GM18520 (cell line): ENCODE measurements at regions not wholly inside any gene's neighbourhood (a gene's known extent, or its start where the extent isn't known, plus 50 kb on each side); places are given as distances from the start of the nearest gene placed in this dataset.

Experiments used
- ATAC-seq: cut with Tn5 transposase; IDR thresholded peaks from one replicate; pipeline ENCODE4 v1.9.1; 2021; ENCODE audit not compliant: unreplicated experiment

DNA sequence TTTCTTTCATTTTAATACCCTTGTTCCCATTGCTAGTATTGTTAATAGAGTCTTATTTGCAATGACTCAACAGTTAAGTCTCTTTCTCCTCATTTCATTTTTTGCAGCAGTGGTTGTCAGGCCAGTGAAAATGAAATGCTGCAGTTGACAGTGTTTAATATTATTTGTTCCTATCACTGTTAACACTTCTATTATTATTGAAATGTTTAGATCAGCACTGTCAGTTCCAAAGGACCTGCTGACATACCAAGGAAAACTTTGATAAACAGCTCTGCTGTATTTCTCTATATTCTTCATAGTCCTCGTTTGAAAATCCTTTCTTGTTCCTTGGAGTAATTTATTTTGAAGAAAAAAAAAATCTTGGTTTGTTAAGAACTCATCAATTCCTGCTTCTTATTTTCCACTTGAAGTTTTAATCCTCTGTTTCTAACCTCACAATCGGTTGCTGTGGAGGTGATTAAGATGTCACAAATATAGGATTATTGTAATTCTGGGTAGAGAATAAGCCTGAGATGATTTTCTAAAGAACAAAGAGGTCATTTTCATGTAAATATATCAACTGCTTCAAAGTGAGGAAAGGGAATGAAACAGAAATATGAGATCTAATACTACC is 1065.9 kb upstream of the CITED2 start:
- ATAC-seq, result no peak

DNA sequence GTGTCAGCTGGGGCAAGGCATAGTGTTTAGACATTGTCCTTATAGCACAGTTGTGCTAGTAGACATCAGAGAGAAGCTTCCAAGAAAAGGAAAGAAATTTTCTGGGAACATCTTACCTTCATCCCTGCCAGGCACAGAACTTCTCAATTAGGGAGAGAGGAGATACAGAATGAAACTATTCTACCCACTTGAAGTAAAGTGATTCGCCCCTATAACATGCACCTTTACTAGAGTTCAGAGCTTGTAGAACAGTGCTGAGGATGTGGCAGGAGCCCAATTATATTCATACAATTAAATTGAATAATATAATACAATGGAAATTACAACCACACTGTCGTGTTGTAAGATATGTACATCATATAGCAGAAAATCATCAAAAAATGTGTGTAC is 1063.9 kb upstream of the CITED2 start:
- ATAC-seq, result no peak

- no peak for ATAC-seq
These were observed 1063.3 kb upstream of the CITED2 start for GRCh38 chr6:140437619-140438345.

DNA sequence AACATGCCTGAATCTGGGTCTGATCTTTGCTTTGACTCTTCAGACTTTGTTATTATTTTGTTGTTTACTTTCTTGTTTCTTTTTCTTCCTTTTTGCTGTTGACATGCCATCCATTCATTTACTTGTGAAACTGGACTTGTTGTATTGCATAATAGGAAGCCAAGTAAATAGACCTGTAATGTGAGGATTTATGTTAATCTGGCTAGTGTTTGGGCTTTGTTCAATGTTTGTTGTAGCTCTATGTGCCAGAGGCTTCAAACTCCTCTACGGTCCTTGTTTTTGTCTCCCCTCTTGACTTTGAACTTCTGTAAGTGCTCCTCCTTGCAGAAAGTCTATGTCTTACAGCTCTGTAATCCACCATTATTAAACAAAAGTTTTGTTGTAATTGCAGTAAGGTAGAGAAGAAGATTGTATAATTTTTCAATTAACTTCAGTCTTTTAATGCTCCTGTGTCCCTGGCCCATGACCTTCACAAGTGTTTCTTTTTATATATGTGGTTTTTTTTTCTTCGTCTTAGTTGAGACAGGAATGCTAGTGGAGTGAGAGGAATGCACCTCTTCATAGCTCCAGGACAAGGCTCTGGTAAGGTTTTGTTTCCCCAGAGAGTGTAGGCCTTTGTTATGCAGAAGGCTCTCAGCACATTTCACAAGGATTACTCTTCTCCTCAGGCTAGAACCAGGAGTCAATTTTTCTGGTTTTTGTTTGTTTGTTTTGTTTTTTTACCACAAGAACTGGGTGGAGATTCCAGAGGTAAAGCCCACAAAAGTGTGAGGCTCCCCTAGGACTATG is 1061.8 kb upstream of the CITED2 start:
- no peak for ATAC-seq

GRCh38 chr6:140434761-140435160 is 1060.3 kb upstream of the CITED2 start:
- no peak for ATAC-seq

GRCh38 chr6:140433072-140433471 is 1058.6 kb upstream of the CITED2 start:
- ATAC-seq, result no peak

DNA sequence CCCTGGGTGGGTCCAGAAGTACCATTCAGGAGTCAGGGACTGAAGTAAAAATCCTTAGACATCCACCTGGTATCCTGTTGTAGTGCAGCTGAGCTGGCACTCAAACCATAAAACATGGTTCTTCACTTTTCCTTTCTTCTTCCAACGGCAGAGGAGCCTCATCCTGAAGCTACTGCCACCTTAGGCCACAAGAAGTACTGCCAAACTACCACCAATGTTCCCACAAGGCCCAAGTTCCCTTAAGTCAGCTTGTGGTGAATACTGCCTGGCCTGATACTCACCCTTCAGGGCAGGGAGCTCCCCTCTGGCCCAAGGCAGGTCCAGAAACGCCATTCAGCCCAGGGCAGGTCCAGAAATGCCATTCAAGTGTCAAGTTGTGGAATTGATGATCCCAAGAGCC is 1053.4 kb upstream of the CITED2 start:
- ATAC-seq, result no peak

GRCh38 chr6:140414966-140415620 is 1040.6 kb upstream of the CITED2 start:
- ATAC-seq, result no peak

DNA sequence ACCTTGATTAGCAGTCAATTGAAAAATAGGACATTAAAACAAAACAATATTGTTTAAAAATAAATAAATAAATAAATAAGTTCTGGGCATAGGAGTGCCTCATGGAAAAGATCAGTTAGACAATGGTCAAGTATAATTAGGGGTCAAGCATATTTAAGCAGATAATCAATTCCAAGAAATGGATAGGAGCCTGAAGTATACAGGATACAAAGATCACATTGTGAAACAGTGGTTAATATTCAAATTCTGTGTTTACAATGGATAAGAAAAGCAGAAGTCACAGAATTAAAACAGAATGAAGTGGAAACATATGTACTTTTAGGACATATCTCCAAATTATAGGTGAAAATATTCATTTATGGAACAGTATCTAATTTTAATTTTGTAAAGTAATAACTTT is 1028.6 kb upstream of the CITED2 start:
- no peak for ATAC-seq

DNA sequence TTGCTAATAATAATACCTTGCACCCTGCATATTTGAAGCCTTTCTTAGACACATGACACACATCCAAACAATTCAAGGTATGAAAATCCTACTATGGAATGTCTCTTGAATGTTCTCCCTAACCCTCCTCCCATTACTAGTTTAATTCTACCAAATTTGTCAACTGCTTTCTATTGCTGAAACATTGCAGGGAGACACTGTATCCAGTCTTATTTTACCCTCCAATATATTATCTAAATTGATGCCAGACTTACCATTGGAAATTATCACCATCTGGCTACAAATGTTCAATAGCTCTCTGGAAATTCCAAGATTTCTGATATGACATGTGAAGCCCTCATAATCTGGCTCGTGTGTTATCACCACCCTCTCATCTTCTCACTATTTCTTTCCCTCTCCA is 1027.3 kb upstream of the CITED2 start:
- no peak for ATAC-seq

DNA sequence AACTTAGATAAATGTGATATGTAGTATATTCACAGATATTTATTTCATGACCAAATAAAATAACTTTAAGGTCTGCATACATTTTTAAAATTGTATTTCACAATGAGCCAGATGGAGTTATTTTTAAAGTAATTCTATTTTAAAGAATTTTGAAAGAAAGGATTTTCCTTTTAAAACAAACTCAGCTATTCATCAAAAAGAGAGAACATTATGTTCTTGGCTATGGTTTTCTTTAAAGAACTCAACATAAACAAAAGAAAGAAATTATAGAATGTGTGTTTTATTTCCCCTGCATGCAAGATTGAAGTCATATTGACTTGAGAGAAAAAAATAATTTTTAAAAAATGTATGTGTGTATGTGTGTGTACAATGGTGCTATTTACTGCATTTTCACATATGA is 1023.6 kb upstream of the CITED2 start:
- ATAC-seq, result no peak

- no peak for ATAC-seq
These were observed 1022.7 kb upstream of the CITED2 start for GRCh38 chr6:140397106-140397505.

GRCh38 chr6:140393665-140394540 is 1019.5 kb upstream of the CITED2 start:
- no peak for ATAC-seq

- no peak for ATAC-seq
These were observed 1014.4 kb upstream of the CITED2 start for GRCh38 chr6:140388815-140389214.

DNA sequence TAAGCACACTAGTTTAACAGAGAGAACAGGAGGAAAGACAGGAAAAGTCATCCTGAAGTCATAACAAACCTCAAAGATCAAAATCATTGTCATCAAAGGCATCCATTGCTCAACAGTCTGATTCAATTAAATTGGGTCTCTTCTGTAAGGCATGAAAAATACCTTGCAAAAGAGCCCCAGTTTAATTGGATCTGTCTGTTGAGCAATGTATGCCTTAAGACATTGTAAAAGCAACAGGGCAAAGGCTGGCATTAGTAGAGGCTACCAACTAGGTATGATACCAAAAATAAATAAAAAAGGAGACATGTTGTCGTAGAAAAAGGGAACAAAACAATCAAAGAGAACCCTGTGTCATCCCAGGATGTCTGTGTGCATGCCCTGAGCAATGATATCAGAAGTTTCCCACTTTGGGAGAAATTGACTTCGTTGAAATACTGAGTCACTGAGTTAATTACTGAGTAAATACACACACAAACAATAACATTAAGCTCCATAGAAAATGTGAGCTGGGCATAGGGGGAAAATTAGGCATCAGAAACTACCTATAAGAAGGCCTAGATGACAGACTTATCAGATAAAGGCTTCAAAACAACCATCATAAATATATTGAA is 1013.8 kb upstream of the CITED2 start:
- no peak for ATAC-seq

GRCh38 chr6:140385679-140386078 is 1011.2 kb upstream of the CITED2 start:
- ATAC-seq, result no peak

GRCh38 chr6:140382355-140382754 is 1007.9 kb upstream of the CITED2 start:
- no peak for ATAC-seq

- ATAC-seq, result no peak
These were observed 1006.2 kb upstream of the CITED2 start for GRCh38 chr6:140380427-140381218.

DNA sequence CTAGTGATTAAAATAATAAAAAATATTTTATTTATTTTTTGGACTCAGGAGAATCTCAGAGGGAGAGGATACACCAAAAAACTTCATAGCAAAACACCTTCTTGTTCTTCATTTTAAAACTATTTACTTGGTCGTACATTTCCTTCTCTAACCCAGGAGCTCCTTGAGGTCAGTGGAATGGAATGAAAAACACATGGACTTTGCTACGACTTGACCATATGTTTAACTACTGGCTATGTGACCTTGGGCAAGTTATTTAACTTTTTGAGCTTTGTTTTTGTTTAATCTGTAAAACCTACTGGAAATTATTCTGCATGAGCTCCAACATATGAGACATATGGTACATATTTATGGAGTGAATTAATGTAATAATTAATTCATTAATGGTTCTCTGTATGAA is 1005.5 kb upstream of the CITED2 start:
- no peak for ATAC-seq
